GM21717 (cell line): ENCODE measurements at regions not wholly inside any gene's neighbourhood (a gene's known extent, or its start where the extent isn't known, plus 50 kb on each side); places are given as distances from the start of the nearest gene placed in this dataset.

Experiments used
- ATAC-seq: cut with Tn5 transposase; IDR thresholded peaks from one replicate; pipeline ENCODE4 v1.9.1; 2021; ENCODE audit warnings: mild to moderate bottlenecking, moderate library complexity; ENCODE audit not compliant: unreplicated experiment

GRCh38 chr11:15526859-15527450 is 412.2 kb downstream of the INSC start:
- ATAC-seq = no peak

GRCh38 chr11:15532432-15532831 is 417.7 kb downstream of the INSC start:
- ATAC-seq = no peak

- ATAC-seq = no peak
Measured at GRCh38 chr11:15534266-15534665, 419.5 kb downstream of the INSC start.

GRCh38 chr11:15535414-15535813 is 420.7 kb downstream of the INSC start:
- ATAC-seq = no peak

GRCh38 chr11:15536438-15536837 is 421.7 kb downstream of the INSC start:
- no peak for ATAC-seq

- ATAC-seq = no peak
Measured at GRCh38 chr11:15539645-15540044, 424.9 kb downstream of the INSC start.

GRCh38 chr11:15541079-15541478 is 426.4 kb downstream of the INSC start:
- no peak for ATAC-seq

- ATAC-seq = no peak
Measured at GRCh38 chr11:15544353-15544752, 429.6 kb downstream of the INSC start.

GRCh38 chr11:15547685-15548084 is 433.0 kb downstream of the INSC start:
- ATAC-seq = no peak

- ATAC-seq = no peak
Measured at GRCh38 chr11:15551901-15552851, 437.5 kb downstream of the INSC start.

GRCh38 chr11:15555161-15555560 is 440.4 kb downstream of the INSC start:
- ATAC-seq = no peak

GRCh38 chr11:15557457-15558230 is 442.9 kb downstream of the INSC start:
- ATAC-seq = no peak

- no peak for ATAC-seq
Measured at GRCh38 chr11:15558513-15559181, 443.9 kb downstream of the INSC start.

GRCh38 chr11:15560689-15561467 is 446.2 kb downstream of the INSC start:
- no peak for ATAC-seq

GRCh38 chr11:15562230-15562629 is 447.5 kb downstream of the INSC start:
- no peak for ATAC-seq

- ATAC-seq = no peak
Measured at GRCh38 chr11:15563054-15563453, 448.3 kb downstream of the INSC start.

GRCh38 chr11:15565880-15566279 is 451.2 kb downstream of the INSC start:
- ATAC-seq = no peak

- ATAC-seq = no peak
Measured at GRCh38 chr11:15568440-15568839, 453.7 kb downstream of the INSC start.

- ATAC-seq = no peak
Measured at GRCh38 chr11:15569305-15570025, 454.7 kb downstream of the INSC start.

- ATAC-seq = no peak
Measured at GRCh38 chr11:15575409-15575808, 460.7 kb downstream of the INSC start.
